ENCODE measurements at regions not wholly inside any gene's neighbourhood (a gene's known extent, or its start where the extent isn't known, plus 50 kb on each side); places are given as distances from the start of the nearest gene placed in this dataset.

DNA sequence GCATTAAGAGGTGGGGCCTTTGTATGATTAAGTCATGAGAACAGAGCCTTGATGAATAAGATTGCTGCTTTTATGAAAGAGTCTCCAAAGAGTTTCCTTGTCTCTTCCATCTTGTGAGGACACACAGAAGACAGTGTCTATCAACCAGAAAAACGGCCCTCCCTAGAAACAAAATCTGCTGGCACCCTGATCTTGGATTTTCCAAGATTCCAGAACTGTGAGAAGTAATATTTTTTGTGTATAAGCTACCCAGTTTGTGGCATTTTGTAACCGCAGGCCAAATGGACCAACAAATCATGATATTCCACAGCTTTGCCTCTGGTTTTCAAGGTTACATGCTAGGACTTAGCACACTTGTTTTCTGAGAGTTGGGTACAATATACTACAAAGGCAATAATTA lies 687.8 kb downstream of the TDRD15 start:
- Histone ChIP-seq H3K4me3 (no peak overlapping the region), H3K27me3 (no peaks in the 10 kb centered on the region), H3K36me3 (no peaks in the 10 kb centered on the region), H3K9ac (ENCODE audit: low read depth in 2 of 2, low read length in 2 of 2) (no peak overlapping the region), H3K27ac (no peak overlapping the region), H3K4me1 (no peaks in the 10 kb centered on the region), H3K9me3 (no peaks in the 10 kb centered on the region)
- intact Hi-C loops (cut with DNase I), result no loop called here
- TF ChIP-seq, protein P1, sequence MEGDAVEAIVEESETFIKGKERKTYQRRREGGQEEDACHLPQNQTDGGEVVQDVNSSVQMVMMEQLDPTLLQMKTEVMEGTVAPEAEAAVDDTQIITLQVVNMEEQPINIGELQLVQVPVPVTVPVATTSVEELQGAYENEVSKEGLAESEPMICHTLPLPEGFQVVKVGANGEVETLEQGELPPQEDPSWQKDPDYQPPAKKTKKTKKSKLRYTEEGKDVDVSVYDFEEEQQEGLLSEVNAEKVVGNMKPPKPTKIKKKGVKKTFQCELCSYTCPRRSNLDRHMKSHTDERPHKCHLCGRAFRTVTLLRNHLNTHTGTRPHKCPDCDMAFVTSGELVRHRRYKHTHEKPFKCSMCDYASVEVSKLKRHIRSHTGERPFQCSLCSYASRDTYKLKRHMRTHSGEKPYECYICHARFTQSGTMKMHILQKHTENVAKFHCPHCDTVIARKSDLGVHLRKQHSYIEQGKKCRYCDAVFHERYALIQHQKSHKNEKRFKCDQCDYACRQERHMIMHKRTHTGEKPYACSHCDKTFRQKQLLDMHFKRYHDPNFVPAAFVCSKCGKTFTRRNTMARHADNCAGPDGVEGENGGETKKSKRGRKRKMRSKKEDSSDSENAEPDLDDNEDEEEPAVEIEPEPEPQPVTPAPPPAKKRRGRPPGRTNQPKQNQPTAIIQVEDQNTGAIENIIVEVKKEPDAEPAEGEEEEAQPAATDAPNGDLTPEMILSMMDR (IDR thresholded peaks at IDR 0.05), result no peak
- no peak for DNase-seq

DNA sequence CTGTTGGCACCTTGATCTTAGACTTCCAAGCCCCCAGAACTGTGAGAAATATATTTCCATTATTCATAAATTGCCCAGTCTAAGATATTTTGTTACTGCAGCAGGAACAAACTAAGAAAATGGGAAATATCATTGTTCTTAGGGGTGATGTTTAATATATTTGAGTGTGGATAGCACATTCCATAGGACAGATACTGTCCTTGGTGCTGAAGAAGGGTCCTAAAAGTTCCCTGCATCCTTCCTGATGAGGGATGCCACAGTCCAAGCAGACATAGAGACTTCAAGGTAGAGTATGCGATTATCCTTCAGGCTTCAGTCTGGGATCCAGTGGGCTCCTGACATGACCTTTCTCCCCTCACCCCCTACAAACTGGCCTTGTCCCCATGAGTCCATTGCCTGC lies 689.0 kb downstream of the TDRD15 start:
- TF ChIP-seq, protein P1 (IDR thresholded peaks at IDR 0.05), result no peak
- Histone ChIP-seq H3K9me3 (no peaks in the 10 kb centered on the region), H3K27ac (no peak overlapping the region), H3K27me3 (no peaks in the 10 kb centered on the region), H3K4me3 (no peak overlapping the region), H3K4me1 (no peaks in the 10 kb centered on the region), H3K9ac (ENCODE audit: low read depth in 2 of 2, low read length in 2 of 2) (no peak overlapping the region), H3K36me3 (no peaks in the 10 kb centered on the region)
- no peak for DNase-seq
- intact Hi-C loops (cut with DNase I), result no loop called here

DNA sequence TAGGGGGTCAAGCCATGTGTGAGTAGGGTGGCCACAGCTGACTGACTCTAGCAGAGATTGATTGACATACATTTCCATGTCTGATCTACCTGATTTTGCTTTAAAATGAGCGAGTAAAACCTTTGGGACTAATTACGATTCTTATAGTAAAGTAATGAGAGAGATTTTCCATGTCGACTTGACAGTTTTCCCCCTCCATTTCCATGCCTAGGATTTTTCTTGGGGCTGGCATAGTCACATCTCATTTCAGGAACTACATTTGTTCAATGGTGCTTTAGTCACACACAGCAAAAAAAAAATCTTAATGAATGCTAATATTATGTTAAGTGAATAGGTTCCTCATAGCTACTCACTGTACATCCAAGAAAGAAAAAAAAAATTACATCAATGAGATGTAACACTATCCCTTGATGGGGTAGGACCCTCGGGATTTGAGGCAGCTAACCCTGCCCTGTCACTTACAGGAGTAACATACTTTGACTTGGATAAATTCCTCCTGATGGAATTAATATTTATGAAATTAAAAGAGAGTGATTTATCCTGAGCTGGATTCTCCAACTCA lies 690.9 kb downstream of the TDRD15 start:
- TF ChIP-seq, protein P1 (IDR thresholded peaks at IDR 0.05), result no peak
- intact Hi-C loops (cut with DNase I), result no loop called here
- H3K27ac ChIP-seq, result no peak overlapping the region

DNA sequence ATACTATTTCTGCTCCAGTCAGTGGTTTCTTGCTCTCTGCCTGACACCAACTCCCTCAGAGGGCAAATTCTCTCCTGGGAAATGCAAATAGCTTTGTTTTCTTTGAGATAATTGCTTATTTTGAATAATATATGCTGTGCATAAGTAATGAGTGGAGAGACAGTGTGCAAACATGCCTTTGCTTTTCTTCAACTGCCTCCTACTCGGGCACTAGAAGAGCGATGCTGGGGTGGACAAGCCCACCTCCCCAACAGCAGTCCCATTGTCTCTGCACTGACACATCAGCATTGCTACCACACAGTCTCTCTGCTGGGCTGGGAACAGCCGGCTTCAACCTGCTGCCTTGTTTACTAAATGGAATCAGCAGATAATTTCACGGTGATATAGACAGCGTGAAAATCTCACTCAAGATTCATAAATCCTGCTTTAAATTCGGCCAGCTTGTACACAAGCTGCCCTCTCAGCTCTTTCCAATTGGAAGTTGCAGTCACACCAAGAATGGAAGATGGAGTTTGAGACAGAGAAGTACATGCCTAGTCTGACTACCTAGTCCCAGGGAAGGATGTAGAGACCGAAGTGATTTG lies 694.5 kb downstream of the TDRD15 start:
- DNase-seq, result no peak
- Histone ChIP-seq H3K27ac (no peak overlapping the region), H3K4me3 (no peak overlapping the region), H3K9me3 (no peaks in the 10 kb centered on the region), H3K4me1 (no peaks in the 10 kb centered on the region), H3K36me3 (no peaks in the 10 kb centered on the region), H3K9ac (ENCODE audit: low read depth in 2 of 2, low read length in 2 of 2) (no peak overlapping the region), H3K27me3 (no peaks in the 10 kb centered on the region)
- intact Hi-C loops (cut with DNase I), result no loop called here
- TF ChIP-seq, protein P1 (IDR thresholded peaks at IDR 0.05), result no peak

More for the DNA sequence above, 690.9 kb downstream of the TDRD15 start:
- Histone ChIP-seq H3K4me3 (no peak overlapping the region), H3K27me3 (no peaks in the 10 kb centered on the region), H3K9me3 (no peaks in the 10 kb centered on the region), H3K36me3 (no peaks in the 10 kb centered on the region), H3K9ac (ENCODE audit: low read depth in 2 of 2, low read length in 2 of 2) (no peak overlapping the region), H3K4me1 (no peaks in the 10 kb centered on the region)
- DNase-seq, result no peak

DNA sequence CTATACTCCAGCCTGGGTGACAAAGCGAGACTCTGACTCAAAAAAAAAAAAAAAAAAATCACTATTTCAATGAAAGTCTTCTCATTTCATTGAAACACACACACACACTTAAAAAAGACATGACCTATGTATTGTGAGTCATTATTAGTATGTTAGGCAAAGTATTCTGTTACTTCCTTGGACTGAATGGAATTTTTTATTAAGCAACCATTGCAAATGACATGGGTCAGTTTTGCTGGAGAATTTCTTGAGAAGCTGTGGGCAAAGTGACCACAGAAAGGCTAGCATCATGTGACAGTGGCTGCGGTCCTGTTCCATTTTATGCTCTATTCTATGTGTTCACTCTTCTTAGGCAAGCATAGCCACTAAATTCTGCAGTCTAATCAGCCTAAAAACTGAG lies 695.7 kb downstream of the TDRD15 start:
- Histone ChIP-seq H3K9me3 (no peaks in the 10 kb centered on the region), H3K36me3 (no peaks in the 10 kb centered on the region), H3K4me3 (no peak overlapping the region), H3K9ac (ENCODE audit: low read depth in 2 of 2, low read length in 2 of 2) (no peak overlapping the region), H3K27ac (no peak overlapping the region), H3K4me1 (no peaks in the 10 kb centered on the region), H3K27me3 (no peaks in the 10 kb centered on the region)
- intact Hi-C loops (cut with DNase I), result no loop called here
- DNase-seq, result no peak
- TF ChIP-seq, protein P1 (IDR thresholded peaks at IDR 0.05), result no peak

All from colonic mucosa (tissue), 4 donors.